ENCODE measurements at regions not wholly inside any gene's neighbourhood (a gene's known extent, or its start where the extent isn't known, plus 50 kb on each side); places are given as distances from the start of the nearest gene placed in this dataset.

DNA sequence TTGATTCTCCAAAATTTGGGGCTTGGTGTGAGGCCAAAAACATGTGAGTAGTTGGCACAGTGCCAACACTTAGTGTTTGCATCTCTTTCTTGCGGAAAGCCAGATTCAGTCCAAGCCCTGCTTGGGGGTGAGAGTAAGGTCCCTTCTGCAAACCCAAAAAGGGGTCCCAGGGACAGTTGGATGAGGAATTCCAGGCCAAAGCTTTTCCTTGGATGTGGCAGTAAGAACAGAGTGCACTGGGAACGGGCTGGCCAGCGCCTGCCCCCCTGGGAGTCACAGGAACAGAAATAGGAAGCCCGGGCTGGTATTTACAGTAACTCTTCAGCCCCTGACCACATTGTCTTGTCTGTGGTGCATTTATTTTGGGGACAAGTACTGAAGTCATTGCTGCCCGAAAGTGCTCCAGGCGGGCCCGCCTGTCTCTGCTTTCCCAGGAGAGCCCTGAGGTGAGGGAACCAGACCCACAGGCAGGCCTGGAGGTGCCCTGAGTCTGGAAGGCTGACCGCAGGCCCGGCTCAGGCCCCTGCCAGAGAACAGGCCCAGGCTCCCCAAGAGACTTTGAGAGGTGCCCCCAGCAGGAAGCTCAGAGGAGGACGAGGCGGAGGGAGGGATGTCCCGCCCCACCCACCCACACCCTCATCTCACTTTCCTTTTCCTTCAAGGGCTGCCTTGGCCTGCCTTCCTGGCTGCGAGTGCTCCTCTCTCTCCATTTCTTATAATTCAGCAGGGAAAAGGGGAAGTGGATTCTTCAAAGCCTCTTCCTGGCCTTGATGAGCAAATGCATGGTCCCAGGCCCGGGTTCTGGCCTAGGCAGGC is 218.4 kb downstream of the MAFB start:
- TF ChIP-seq, protein P1, sequence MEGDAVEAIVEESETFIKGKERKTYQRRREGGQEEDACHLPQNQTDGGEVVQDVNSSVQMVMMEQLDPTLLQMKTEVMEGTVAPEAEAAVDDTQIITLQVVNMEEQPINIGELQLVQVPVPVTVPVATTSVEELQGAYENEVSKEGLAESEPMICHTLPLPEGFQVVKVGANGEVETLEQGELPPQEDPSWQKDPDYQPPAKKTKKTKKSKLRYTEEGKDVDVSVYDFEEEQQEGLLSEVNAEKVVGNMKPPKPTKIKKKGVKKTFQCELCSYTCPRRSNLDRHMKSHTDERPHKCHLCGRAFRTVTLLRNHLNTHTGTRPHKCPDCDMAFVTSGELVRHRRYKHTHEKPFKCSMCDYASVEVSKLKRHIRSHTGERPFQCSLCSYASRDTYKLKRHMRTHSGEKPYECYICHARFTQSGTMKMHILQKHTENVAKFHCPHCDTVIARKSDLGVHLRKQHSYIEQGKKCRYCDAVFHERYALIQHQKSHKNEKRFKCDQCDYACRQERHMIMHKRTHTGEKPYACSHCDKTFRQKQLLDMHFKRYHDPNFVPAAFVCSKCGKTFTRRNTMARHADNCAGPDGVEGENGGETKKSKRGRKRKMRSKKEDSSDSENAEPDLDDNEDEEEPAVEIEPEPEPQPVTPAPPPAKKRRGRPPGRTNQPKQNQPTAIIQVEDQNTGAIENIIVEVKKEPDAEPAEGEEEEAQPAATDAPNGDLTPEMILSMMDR (IDR thresholded peaks at IDR 0.05; ENCODE audit: low read depth, low read length, poor library complexity, severe bottlenecking) = no peak
- TF ChIP-seq EZH2phosphoT487 (IDR thresholded peaks at IDR 0.05; ENCODE audit: borderline replicate concordance, low read length) = no peak

Data from DOHH2 (cell line).